Gastroesophageal sphincter (tissue), 4 donors: ENCODE measurements at regions not wholly inside any gene's neighbourhood (a gene's known extent, or its start where the extent isn't known, plus 50 kb on each side); places are given as distances from the start of the nearest gene placed in this dataset.
"Not testable (repeated sequence)": the region's sequence is repeated elsewhere in the genome, so short reads cannot be mapped to it uniquely, and the experiment has no call there.

Source experiments
- ATAC-seq: fragments of 150-250 bp; one replicate; pipeline ENCODE4 v1.9.1; 2016; ENCODE audit warnings: mild to moderate bottlenecking, moderate library complexity
- H3K27ac ChIP-seq, 4 donors: fragments of 200-600 bp; sonication (generic) in 3 of 4; 1 replicate in 3 of 4; 2 replicates in 1 of 4; pipeline ENCODE4 v1.5.1; 2016 to 2019
- H3K27me3 ChIP-seq: fragments of 200-600 bp; sonication (generic); one replicate; pipeline ENCODE4 v1.5.1; 2019
- H3K36me3 ChIP-seq, 2 donors: fragments of 200-600 bp; sonication (generic); one replicate each; pipeline ENCODE4 v1.5.1; 2019; ENCODE audit warnings: control low read depth in 1 of 2
- H3K4me1 ChIP-seq, 3 donors: fragments of 200-600 bp; sonication (generic); 1 replicate in 2 of 3; 2 replicates in 1 of 3; pipeline ENCODE4 v1.5.1; 2016 to 2019; ENCODE audit warnings: control low read depth in 2 of 3
- H3K4me3 ChIP-seq, 2 donors: fragments of 200-600 bp; sonication (generic); one replicate each; pipeline ENCODE4 v1.5.1; 2019; ENCODE audit warnings: mild to moderate bottlenecking in 1 of 2, moderate library complexity in 1 of 2
- H3K9me3 ChIP-seq, 3 donors: fragments of 200-600 bp; sonication (generic); one replicate each; pipeline ENCODE4 v1.5.1; 2017 to 2019; ENCODE audit warnings: control low read depth in 2 of 3
- WGBS, 2 donors: methylation state at CpG; one replicate each; pipeline ENCODE4 v1.1.5; 2018; ENCODE audit warnings: low coverage in 1 of 2; 5-methylcytosine and 5-hydroxymethylcytosine counted together
- small RNA-seq, 4 donors: library from RNA; depleted of rRNA; stranded (forward); fragments of <200 nt; gene quantifications; one replicate each; pipeline ENCODE3, GENCODE V24; 2016

DNA sequence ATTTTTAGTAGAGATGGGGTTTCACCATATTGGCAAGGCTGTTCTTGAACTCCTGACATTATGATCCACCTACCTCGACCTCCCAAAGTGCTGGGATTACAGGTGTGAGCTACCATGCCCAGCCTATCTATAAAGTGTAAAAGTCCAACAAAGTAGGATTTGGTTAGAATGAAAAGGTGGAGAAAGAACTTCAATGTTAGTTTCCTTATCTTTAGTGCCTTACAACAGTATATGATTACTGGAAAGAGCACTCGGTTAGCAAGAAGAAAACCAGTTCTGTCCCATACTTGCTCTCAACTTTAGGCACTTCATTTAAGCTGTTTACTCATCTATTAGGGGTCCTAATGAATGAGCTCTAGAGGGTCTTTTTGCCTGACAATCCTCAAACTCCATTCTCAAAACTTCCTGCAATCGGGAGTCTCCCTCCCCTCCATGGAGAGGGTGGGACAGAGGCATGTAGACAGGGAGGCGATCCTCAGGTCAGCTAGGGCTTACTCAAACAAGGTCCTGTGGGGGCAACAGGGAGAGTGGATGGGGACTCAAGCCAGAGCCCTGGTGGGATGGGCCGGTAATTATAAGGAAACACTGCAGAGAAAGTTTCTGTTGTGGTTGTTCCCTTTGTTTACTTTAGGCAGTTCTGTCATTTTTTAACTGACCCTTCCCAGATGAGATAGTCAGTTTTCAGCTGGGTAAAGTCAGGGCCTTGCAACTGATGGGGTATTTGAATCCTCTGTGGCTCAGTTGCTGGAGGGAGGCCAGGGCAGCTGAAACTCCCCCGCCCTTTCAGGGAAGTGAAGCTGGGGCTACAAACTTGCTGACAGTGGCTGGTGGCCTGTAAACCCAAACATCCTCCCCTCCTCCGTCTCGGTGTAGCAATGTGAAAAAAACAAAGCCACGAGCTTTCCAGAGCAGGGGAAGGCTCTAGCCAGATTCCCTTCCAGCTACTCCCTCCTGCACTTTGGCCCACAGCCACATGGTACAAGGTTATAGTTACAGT lies 64.4 kb upstream of the NOTCH2NLA start:
- H3K27ac ChIP-seq, H3K4me1 ChIP-seq, H3K27me3 ChIP-seq, H3K9me3 ChIP-seq, H3K36me3 ChIP-seq, H3K4me3 ChIP-seq: not testable (repeated sequence)
- peak; percentile 78 for ATAC-seq
- no CpG with 5 or more reads among the region's 9 CpGs for WGBS, 2 donors

DNA sequence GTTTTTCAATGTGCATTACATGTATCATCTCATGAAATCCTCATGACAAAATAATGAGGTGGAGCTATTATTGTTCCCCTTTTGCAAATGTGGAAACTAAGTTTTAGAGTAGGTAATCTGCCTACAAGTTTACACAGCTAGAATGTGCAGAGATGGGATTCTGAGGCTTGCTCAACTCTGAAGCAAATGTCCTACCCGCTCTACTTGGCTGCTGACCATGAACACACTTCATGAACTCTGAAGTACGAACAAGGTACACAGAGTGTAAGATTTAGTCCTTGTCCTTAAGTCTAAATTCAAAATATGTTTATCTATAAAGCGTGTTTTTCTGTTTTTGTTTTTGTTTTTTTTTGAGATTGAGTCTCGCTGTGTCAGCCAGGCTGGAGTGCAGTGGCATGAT lies 63.6 kb upstream of the NOTCH2NLA start:
- H3K27ac ChIP-seq, H3K4me3 ChIP-seq, H3K4me1 ChIP-seq, H3K9me3 ChIP-seq, H3K27me3 ChIP-seq, ATAC-seq, H3K36me3 ChIP-seq: not testable (repeated sequence)
- WGBS, 2 donors: no CpG with 5 or more reads among the region's 4 CpGs

DNA sequence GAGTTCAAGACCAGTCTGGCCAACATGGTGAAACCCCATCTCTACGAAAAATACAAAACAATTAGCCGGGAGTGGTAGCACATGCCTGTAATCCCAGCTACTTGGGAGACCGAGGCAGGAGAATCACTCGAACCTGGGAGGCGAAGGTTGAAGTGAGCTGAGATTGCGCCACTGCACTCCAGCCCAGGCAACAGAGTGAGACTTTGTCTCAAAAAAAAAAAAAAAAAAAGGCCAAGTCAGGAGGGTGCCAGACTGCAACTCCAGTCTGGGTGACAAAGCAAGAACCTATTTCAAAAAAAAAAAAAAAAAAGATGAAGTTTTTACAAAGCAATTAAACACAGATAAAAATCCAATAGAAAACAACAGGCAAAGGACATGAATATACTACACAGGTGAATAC lies 59.1 kb upstream of the NOTCH2NLA start:
- WGBS, 2 donors: no CpG with 5 or more reads among the region's 6 CpGs
- not testable (repeated sequence) for ATAC-seq, H3K36me3 ChIP-seq, H3K27me3 ChIP-seq, H3K4me3 ChIP-seq, H3K4me1 ChIP-seq, H3K9me3 ChIP-seq, H3K27ac ChIP-seq

- not testable (repeated sequence) for H3K27ac ChIP-seq, H3K36me3 ChIP-seq, H3K9me3 ChIP-seq, H3K4me1 ChIP-seq, H3K4me3 ChIP-seq, H3K27me3 ChIP-seq
- WGBS, 2 donors: no CpG with 5 or more reads among the region's 1 CpG
- ATAC-seq: peak; percentile 36
Measured at GRCh38 chr1:146284760-146285159, 55.9 kb upstream of the NOTCH2NLA start.

GRCh38 chr1:146283527-146283880 lies 54.7 kb upstream of the NOTCH2NLA start:
- not testable (repeated sequence) for H3K36me3 ChIP-seq, ATAC-seq, H3K9me3 ChIP-seq, H3K27ac ChIP-seq, H3K4me1 ChIP-seq, H3K27me3 ChIP-seq, H3K4me3 ChIP-seq
- WGBS, 2 donors: no CpG with 5 or more reads among the region's 3 CpGs

DNA sequence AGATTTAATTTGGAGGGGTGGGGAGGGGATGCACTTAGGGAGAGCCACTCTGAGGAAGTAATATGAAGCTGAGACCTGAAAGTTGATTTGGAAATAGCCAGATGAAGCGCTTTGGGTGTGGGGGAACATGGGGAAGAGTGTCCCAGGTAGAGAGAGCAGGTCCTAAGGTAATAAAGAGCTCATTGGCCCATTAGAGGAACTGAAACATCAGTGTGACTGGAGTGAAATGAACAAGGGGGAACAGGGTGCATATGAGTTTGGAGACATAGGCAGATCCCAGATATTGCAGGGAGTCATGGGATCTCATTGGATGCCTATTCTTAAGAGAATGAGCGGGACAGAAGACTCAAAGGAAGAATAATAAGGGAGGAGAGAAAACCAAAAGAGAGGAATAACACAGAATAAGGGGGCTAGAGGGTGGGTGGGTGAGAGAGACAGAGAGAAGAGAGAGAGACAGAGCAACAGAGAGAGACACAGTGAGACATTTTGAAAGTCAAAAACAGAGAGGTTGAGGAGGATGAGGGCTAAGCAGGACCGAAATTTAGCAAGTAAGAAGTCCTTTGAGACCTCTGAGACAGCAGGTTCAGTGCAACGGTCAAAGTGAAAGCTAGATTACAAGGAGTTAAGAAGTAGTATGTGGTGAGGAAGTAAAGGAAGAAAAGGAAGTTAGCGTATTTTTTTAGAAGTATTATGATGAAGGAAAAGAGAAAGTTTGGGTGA lies 54.1 kb upstream of the NOTCH2NLA start:
- WGBS, 2 donors: no CpG with 5 or more reads among the region's 5 CpGs
- H3K9me3 ChIP-seq, ATAC-seq: not testable (repeated sequence)

GRCh38 chr1:146281522-146281921 lies 52.7 kb upstream of the NOTCH2NLA start:
- not testable (repeated sequence) for H3K9me3 ChIP-seq, H3K27ac ChIP-seq, ATAC-seq, H3K4me1 ChIP-seq, H3K36me3 ChIP-seq, H3K4me3 ChIP-seq, H3K27me3 ChIP-seq
- WGBS, 2 donors: no CpG with 5 or more reads among the region's 4 CpGs

More for the DNA sequence above, 54.1 kb upstream of the NOTCH2NLA start:
- not testable (repeated sequence) for H3K27ac ChIP-seq, H3K27me3 ChIP-seq, H3K36me3 ChIP-seq, H3K4me1 ChIP-seq, H3K4me3 ChIP-seq

- H3K27ac ChIP-seq, H3K27me3 ChIP-seq, H3K4me1 ChIP-seq, H3K36me3 ChIP-seq, H3K4me3 ChIP-seq, H3K9me3 ChIP-seq, ATAC-seq: not testable (repeated sequence)
- WGBS, 2 donors: no CpG with 5 or more reads among the region's 2 CpGs
Measured at GRCh38 chr1:146278758-146279157, 49.9 kb upstream of the NOTCH2NLA start.

Small RNA genes in the stretch of these regions (small RNA-seq; reads per million reads assigned to genes)
- 0 to 0.99 (median 0.32) reads per million in 4 donors for gene RF00003
- 0 reads per million in 4 donors for gene RF00619
- 0 to 0.26 (median 0) reads per million in 4 donors for gene RNA5SP536
- 0 reads per million in 4 donors for gene RNU6-1071P
